ENCODE measurements at regions not wholly inside any gene's neighbourhood (a gene's known extent, or its start where the extent isn't known, plus 50 kb on each side); places are given as distances from the start of the nearest gene placed in this dataset.

DNA sequence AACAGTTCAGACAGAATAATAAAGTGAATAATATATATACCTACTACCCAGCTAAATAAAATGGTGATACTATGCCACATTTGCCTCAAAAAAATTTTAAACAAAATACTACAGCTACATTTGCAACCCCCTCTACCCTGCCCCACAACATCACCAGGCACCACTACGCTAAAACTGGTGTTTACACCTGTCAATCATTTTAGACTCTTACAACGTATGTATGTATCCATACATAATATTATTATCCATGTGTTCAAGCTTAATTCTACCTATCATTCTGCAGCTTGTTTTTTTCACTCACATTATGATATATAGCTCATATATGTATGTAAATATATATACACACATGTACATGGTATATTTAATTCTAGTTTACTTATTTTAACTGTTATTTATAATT is 62.5 kb downstream of the NIBAN1 start:
- H3K4me1 ChIP-seq (ENCODE audit: low read length): peaks cover 9% of the 10 kb centered on the region
- no peak overlapping the region for H3K27ac ChIP-seq (ENCODE audit: low read length)
- H3K9ac ChIP-seq (ENCODE audit: low read length): no peak overlapping the region
- H3K4me2 ChIP-seq (ENCODE audit: low read length): no peak overlapping the region
- H3K36me3 ChIP-seq (replicated peaks; ENCODE audit: low read depth, low read length): peaks cover 15% of the 10 kb centered on the region
- H3K9me3 ChIP-seq (ENCODE audit: insufficient read depth, low read length): no peaks in the 10 kb centered on the region
- H3K4me3 ChIP-seq (ENCODE audit: low read length): no peak overlapping the region
- no peaks in the 10 kb centered on the region for H4K20me1 ChIP-seq (ENCODE audit: insufficient read depth, low read length)
- no peak overlapping the region for H2AFZ ChIP-seq (ENCODE audit: low read depth, low read length)
- TF ChIP-seq, protein P1, sequence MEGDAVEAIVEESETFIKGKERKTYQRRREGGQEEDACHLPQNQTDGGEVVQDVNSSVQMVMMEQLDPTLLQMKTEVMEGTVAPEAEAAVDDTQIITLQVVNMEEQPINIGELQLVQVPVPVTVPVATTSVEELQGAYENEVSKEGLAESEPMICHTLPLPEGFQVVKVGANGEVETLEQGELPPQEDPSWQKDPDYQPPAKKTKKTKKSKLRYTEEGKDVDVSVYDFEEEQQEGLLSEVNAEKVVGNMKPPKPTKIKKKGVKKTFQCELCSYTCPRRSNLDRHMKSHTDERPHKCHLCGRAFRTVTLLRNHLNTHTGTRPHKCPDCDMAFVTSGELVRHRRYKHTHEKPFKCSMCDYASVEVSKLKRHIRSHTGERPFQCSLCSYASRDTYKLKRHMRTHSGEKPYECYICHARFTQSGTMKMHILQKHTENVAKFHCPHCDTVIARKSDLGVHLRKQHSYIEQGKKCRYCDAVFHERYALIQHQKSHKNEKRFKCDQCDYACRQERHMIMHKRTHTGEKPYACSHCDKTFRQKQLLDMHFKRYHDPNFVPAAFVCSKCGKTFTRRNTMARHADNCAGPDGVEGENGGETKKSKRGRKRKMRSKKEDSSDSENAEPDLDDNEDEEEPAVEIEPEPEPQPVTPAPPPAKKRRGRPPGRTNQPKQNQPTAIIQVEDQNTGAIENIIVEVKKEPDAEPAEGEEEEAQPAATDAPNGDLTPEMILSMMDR (IDR thresholded peaks at IDR 0.05; ENCODE audit: low read depth, low read length): no peak
- TF ChIP-seq EZH2phosphoT487 (IDR thresholded peaks at IDR 0.05; ENCODE audit: low read depth): no peak
- no peaks in the 10 kb centered on the region for H3K27me3 ChIP-seq (ENCODE audit: low read depth, low read length)
- peaks cover 90% of the 10 kb centered on the region for H3K79me2 ChIP-seq (ENCODE audit: low read length)

- Histone ChIP-seq H3K27me3 (ENCODE audit: low read depth, low read length) (no peaks in the 10 kb centered on the region), H2AFZ (ENCODE audit: low read depth, low read length) (no peak overlapping the region), H3K4me1 (ENCODE audit: low read length) (peaks cover 5% of the 10 kb centered on the region), H3K9me3 (ENCODE audit: insufficient read depth, low read length) (no peaks in the 10 kb centered on the region), H3K4me2 (ENCODE audit: low read length) (no peak overlapping the region), H4K20me1 (ENCODE audit: insufficient read depth, low read length) (no peaks in the 10 kb centered on the region), H3K36me3 (replicated peaks; ENCODE audit: low read depth, low read length) (peaks cover 18% of the 10 kb centered on the region), H3K4me3 (ENCODE audit: low read length) (no peak overlapping the region), H3K79me2 (ENCODE audit: low read length) (peaks cover 91% of the 10 kb centered on the region), H3K9ac (ENCODE audit: low read length) (no peak overlapping the region), H3K27ac (ENCODE audit: low read length) (no peak overlapping the region)
- TF ChIP-seq, protein P1 (IDR thresholded peaks at IDR 0.05; ENCODE audit: low read depth, low read length): no peak
- TF ChIP-seq EZH2phosphoT487 (IDR thresholded peaks at IDR 0.05; ENCODE audit: low read depth): no peak
These were observed 63.1 kb downstream of the NIBAN1 start for GRCh38 chr1:184911103-184911745.

DNA sequence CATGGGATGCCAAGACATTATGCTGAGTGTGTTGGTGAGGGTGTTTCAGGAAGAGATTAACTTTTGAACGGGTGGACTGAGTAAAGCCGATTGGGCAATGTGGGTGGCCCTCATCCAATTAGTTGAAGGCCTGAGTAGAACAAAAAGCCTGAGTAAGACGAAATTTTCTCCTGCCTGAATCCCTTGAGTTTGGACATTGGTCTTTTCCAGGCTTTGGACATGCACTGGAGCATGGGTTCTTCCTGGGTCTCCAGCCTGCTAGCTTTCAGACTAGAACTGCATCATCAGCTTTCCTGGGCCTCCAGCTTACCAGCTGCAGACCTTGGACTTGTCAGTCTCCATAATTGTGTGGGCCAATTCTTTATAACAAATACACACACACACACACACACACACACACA is 63.6 kb downstream of the NIBAN1 start:
- H3K79me2 ChIP-seq (ENCODE audit: low read length): peaks cover 91% of the 10 kb centered on the region
- H3K27ac ChIP-seq (ENCODE audit: low read length): no peak overlapping the region
- H4K20me1 ChIP-seq (ENCODE audit: insufficient read depth, low read length): no peaks in the 10 kb centered on the region
- H3K9me3 ChIP-seq (ENCODE audit: insufficient read depth, low read length): no peaks in the 10 kb centered on the region
- H3K4me3 ChIP-seq (ENCODE audit: low read length): no peak overlapping the region
- H3K27me3 ChIP-seq (ENCODE audit: low read depth, low read length): no peaks in the 10 kb centered on the region
- no peak for TF ChIP-seq EZH2phosphoT487 (IDR thresholded peaks at IDR 0.05; ENCODE audit: low read depth)
- TF ChIP-seq, protein P1 (IDR thresholded peaks at IDR 0.05; ENCODE audit: low read depth, low read length): no peak
- no peak overlapping the region for H2AFZ ChIP-seq (ENCODE audit: low read depth, low read length)
- no peak overlapping the region for H3K9ac ChIP-seq (ENCODE audit: low read length)
- peaks cover 2% of the 10 kb centered on the region for H3K4me1 ChIP-seq (ENCODE audit: low read length)
- peaks cover 15% of the 10 kb centered on the region for H3K36me3 ChIP-seq (replicated peaks; ENCODE audit: low read depth, low read length)
- H3K4me2 ChIP-seq (ENCODE audit: low read length): no peak overlapping the region

- no peaks in the 10 kb centered on the region for H3K9me3 ChIP-seq (ENCODE audit: insufficient read depth, low read length)
- no peak overlapping the region for H3K4me3 ChIP-seq (ENCODE audit: low read length)
- no peak for TF ChIP-seq EZH2phosphoT487 (IDR thresholded peaks at IDR 0.05; ENCODE audit: low read depth)
- TF ChIP-seq, protein P1 (IDR thresholded peaks at IDR 0.05; ENCODE audit: low read depth, low read length): no peak
- H3K79me2 ChIP-seq (ENCODE audit: low read length): peaks cover 91% of the 10 kb centered on the region
- H3K27ac ChIP-seq (ENCODE audit: low read length): no peak overlapping the region
- peaks cover 9% of the 10 kb centered on the region for H3K4me1 ChIP-seq (ENCODE audit: low read length)
- no peak overlapping the region for H3K4me2 ChIP-seq (ENCODE audit: low read length)
- peaks cover 15% of the 10 kb centered on the region for H3K36me3 ChIP-seq (replicated peaks; ENCODE audit: low read depth, low read length)
- no peak overlapping the region for H2AFZ ChIP-seq (ENCODE audit: low read depth, low read length)
- no peak overlapping the region for H3K9ac ChIP-seq (ENCODE audit: low read length)
- no peaks in the 10 kb centered on the region for H4K20me1 ChIP-seq (ENCODE audit: insufficient read depth, low read length)
- no peaks in the 10 kb centered on the region for H3K27me3 ChIP-seq (ENCODE audit: low read depth, low read length)
These were observed 64.3 kb downstream of the NIBAN1 start for GRCh38 chr1:184910005-184910404.
